ENCODE measurements at regions not wholly inside any gene's neighbourhood (a gene's known extent, or its start where the extent isn't known, plus 50 kb on each side); places are given as distances from the start of the nearest gene placed in this dataset.
"Not testable (repeated sequence)": the region's sequence is repeated elsewhere in the genome, so short reads cannot be mapped to it uniquely, and the experiment has no call there.

- no peak for TF ChIP-seq CTCF (conservative IDR thresholded peaks at IDR 0.05)
These were observed 147.2 kb upstream of the BANK1 start for GRCh38 chr4:101643186-101643837.

GRCh38 chr4:101632766-101633165, 157.8 kb upstream of the BANK1 start:
- not testable (repeated sequence) for H3K4me1 Mint-ChIP-seq; H3K36me3 Mint-ChIP-seq (ENCODE audit: low read depth); DNase-seq (ENCODE audit: low read depth, low spot score); H3K27me3 Mint-ChIP-seq (ENCODE audit: low read depth); H3K4me3 Mint-ChIP-seq; H3K27ac Mint-ChIP-seq (ENCODE audit: unreplicated experiment)
- peaks cover 13% of the 10 kb centered on the region for H3K9me3 Mint-ChIP-seq

More at GRCh38 chr4:101643186-101643837, 147.2 kb upstream of the BANK1 start:
- H3K9me3 Mint-ChIP-seq, result no peaks in the 10 kb centered on the region
- H3K27ac Mint-ChIP-seq (ENCODE audit: unreplicated experiment), result no peak overlapping the region
- H3K36me3 Mint-ChIP-seq (ENCODE audit: low read depth), result no peaks in the 10 kb centered on the region
- DNase-seq (ENCODE audit: low read depth, low spot score), result no peak
- no peak overlapping the region for H3K4me3 Mint-ChIP-seq
- no peaks in the 10 kb centered on the region for H3K4me1 Mint-ChIP-seq
- H3K27me3 Mint-ChIP-seq (ENCODE audit: low read depth), result no peaks in the 10 kb centered on the region

GRCh38 chr4:101630319-101630986, 160.1 kb upstream of the BANK1 start:
- Mint-ChIP-seq H3K4me1 (no peaks in the 10 kb centered on the region), H3K36me3 (ENCODE audit: low read depth) (no peaks in the 10 kb centered on the region), H3K4me3 (no peak overlapping the region), H3K27ac (ENCODE audit: unreplicated experiment) (no peak overlapping the region), H3K27me3 (ENCODE audit: low read depth) (no peaks in the 10 kb centered on the region), H3K9me3 (peaks cover 12% of the 10 kb centered on the region)
- no peak for DNase-seq (ENCODE audit: low read depth, low spot score)
- TF ChIP-seq CTCF (conservative IDR thresholded peaks at IDR 0.05), result no peak

GRCh38 chr4:101621120-101621519, 169.4 kb upstream of the BANK1 start:
- no peaks in the 10 kb centered on the region for H3K9me3 Mint-ChIP-seq
- no peak for TF ChIP-seq CTCF (conservative IDR thresholded peaks at IDR 0.05)
- H3K27ac Mint-ChIP-seq (ENCODE audit: unreplicated experiment), result no peak overlapping the region
- no peaks in the 10 kb centered on the region for H3K36me3 Mint-ChIP-seq (ENCODE audit: low read depth)
- H3K4me1 Mint-ChIP-seq, result no peaks in the 10 kb centered on the region
- no peak for DNase-seq (ENCODE audit: low read depth, low spot score)
- H3K27me3 Mint-ChIP-seq (ENCODE audit: low read depth), result no peaks in the 10 kb centered on the region
- no peak overlapping the region for H3K4me3 Mint-ChIP-seq

GRCh38 chr4:101615652-101616051, 174.9 kb upstream of the BANK1 start:
- H3K9me3 Mint-ChIP-seq, result peaks cover 5% of the 10 kb centered on the region
- no peak overlapping the region for H3K27ac Mint-ChIP-seq (ENCODE audit: unreplicated experiment)
- no peak for DNase-seq (ENCODE audit: low read depth, low spot score)
- H3K4me3 Mint-ChIP-seq, result no peak overlapping the region
- TF ChIP-seq CTCF (conservative IDR thresholded peaks at IDR 0.05), result no peak
- H3K27me3 Mint-ChIP-seq (ENCODE audit: low read depth), result no peaks in the 10 kb centered on the region
- peaks cover 3% of the 10 kb centered on the region for H3K36me3 Mint-ChIP-seq (ENCODE audit: low read depth)
- H3K4me1 Mint-ChIP-seq, result no peaks in the 10 kb centered on the region

GRCh38 chr4:101606989-101607388, 183.5 kb upstream of the BANK1 start:
- not testable (repeated sequence) for H3K9me3 Mint-ChIP-seq; DNase-seq (ENCODE audit: low read depth, low spot score)

More at GRCh38 chr4:101606989-101607388, 183.5 kb upstream of the BANK1 start:
- not testable (repeated sequence) for H3K27ac Mint-ChIP-seq (ENCODE audit: unreplicated experiment); H3K27me3 Mint-ChIP-seq (ENCODE audit: low read depth); H3K4me1 Mint-ChIP-seq; H3K4me3 Mint-ChIP-seq; H3K36me3 Mint-ChIP-seq (ENCODE audit: low read depth)

Measured in neural crest cell (in vitro differentiated cells).